ENCODE measurements at regions not wholly inside any gene's neighbourhood (a gene's known extent, or its start where the extent isn't known, plus 50 kb on each side); places are given as distances from the start of the nearest gene placed in this dataset.

GRCh38 chr5:175021321-175021720 is 296.9 kb downstream of the MSX2 start:
- TF ChIP-seq CTCF (IDR thresholded peaks at IDR 0.05; ENCODE audit: low read depth, low read length), result no peak
- DNase-seq (ENCODE audit: extremely low read depth, low read depth), result no peak

GRCh38 chr5:175015028-175015685 is 290.8 kb downstream of the MSX2 start:
- no peak for TF ChIP-seq CTCF (IDR thresholded peaks at IDR 0.05; ENCODE audit: low read depth, low read length)
- DNase-seq (ENCODE audit: extremely low read depth, low read depth), result no peak

GRCh38 chr5:175013251-175013650 is 288.9 kb downstream of the MSX2 start:
- no peak for TF ChIP-seq CTCF (IDR thresholded peaks at IDR 0.05; ENCODE audit: low read depth, low read length)
- DNase-seq (ENCODE audit: extremely low read depth, low read depth), result no peak

- TF ChIP-seq CTCF (IDR thresholded peaks at IDR 0.05; ENCODE audit: low read depth, low read length), result no peak
- DNase-seq (ENCODE audit: extremely low read depth, low read depth), result no peak
Measured at GRCh38 chr5:175012267-175012666, 287.9 kb downstream of the MSX2 start.

- no peak for DNase-seq (ENCODE audit: extremely low read depth, low read depth)
- TF ChIP-seq CTCF (IDR thresholded peaks at IDR 0.05; ENCODE audit: low read depth, low read length), result no peak
Measured at GRCh38 chr5:175003531-175003930, 279.1 kb downstream of the MSX2 start.

GRCh38 chr5:175001876-175002645 is 277.7 kb downstream of the MSX2 start:
- no peak for TF ChIP-seq CTCF (IDR thresholded peaks at IDR 0.05; ENCODE audit: low read depth, low read length)
- no peak for DNase-seq (ENCODE audit: extremely low read depth, low read depth)

GRCh38 chr5:175001311-175001710 is 276.9 kb downstream of the MSX2 start:
- TF ChIP-seq CTCF (IDR thresholded peaks at IDR 0.05; ENCODE audit: low read depth, low read length), result no peak
- no peak for DNase-seq (ENCODE audit: extremely low read depth, low read depth)

All from AG09319 (cell line).